GM18951 (cell line): ENCODE measurements at regions not wholly inside any gene's neighbourhood (a gene's known extent, or its start where the extent isn't known, plus 50 kb on each side); places are given as distances from the start of the nearest gene placed in this dataset.
"Not testable (repeated sequence)": the region's sequence is repeated elsewhere in the genome, so short reads cannot be mapped to it uniquely, and the experiment has no call there.

Experiments
- POLR2A ChIP-seq: IDR thresholded peaks from 4 replicates; pipeline ENCODE4 v1.6.1; 2011; ENCODE audit warnings: mild to moderate bottlenecking; ENCODE audit not compliant: insufficient read length, insufficient read depth; ENCODE audit errors: extremely low read depth
- in situ Hi-C: fragments of 300-500 bp; cut with MboI; formaldehyde crosslinking; loops from one replicate; pipeline ENCODE4 v1.12.0; 2022; ENCODE audit warnings: low sequenced_read_pairs, mixed read lengths, inconsistent platforms; ENCODE audit not compliant: unreplicated experiment

DNA sequence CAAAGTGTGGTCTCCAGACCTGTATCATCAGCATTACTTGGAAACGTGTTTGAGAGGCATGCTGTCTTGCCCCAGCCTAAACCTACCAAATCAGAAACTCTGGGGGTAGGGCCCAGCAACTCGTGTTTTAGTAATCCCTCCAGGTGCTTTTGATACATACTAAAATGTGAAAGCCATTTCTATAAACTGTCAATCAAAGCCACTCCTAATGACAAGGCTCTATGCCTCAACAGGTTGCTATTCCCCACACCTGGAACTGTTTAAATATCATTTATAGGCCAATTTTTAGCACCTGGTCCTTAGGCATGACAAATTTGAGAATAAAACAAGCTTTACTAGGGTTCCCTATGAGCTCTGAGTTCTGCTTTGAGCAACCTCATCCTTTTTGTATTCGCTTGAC, 158.7 kb upstream of the NR5A2 start:
- in situ Hi-C loops: no loop called here
- TF ChIP-seq POLR2A: no peak

- TF ChIP-seq POLR2A: no peak
- in situ Hi-C loops: no loop called here
These were observed 152.2 kb upstream of the NR5A2 start for GRCh38 chr1:199875337-199875736.

- in situ Hi-C loops: no loop called here
- TF ChIP-seq POLR2A: no peak
These were observed 151.7 kb upstream of the NR5A2 start for GRCh38 chr1:199875856-199876255.

DNA sequence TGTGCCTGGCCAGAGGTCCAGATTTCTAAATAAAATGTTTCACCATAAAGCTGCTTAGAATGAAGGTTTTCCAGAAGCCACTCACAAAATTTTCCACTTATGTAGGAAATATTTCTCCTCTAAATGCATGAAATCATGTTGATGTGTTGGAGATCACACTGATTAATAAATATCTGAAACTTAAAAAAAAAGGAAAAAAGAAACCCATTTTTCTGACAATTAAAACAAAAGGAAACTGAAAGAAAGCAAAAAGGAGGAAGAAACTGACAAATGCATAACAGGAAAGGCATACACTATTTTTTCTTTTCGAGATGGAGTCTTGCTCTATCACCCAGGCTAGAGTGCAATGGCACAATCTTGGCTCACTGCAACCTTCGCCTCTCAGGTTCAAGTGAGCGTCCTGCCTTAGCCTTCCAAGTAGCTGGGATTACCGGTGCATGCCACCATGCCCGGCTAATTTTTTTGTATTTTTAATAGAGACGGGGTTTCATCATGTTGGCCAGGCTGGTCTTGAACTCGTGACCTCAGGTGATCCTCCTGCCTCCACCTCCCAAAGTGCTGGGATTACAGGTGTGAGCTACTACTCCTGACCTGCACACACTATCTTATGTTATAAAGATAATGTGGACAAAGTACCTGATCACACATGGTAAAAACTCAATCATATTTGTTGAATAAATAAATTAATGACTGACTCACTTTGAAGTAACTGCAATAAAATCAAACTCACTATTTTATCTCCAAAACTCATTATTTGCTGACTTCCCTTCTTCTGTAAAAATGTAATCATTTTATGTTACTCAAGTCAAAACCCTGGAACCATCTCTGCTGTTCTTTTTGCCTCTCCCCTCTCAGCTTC, 149.8 kb upstream of the NR5A2 start:
- in situ Hi-C loops: no loop called here
- TF ChIP-seq POLR2A: no peak

- TF ChIP-seq POLR2A: no peak
- in situ Hi-C loops: no loop called here
These were observed 148.7 kb upstream of the NR5A2 start for GRCh38 chr1:199878823-199879222.

DNA sequence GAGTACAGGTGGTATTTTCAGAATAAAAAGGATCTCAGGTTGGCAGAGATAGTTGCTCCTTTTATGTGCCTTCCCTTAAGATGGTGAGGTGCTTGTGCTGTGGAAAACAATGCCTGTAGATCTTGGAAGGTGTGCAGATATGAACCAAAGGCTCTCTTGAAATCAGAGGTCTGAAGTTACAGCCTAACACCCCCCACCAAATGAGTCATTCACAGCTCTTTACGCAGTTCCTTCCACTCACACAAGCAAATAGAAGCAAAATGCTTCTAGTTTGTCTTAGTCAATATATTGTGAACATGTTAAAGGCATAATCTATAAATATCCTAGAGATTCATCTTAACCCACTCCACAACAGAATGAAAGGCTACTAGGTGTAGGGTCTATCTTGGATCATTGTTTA, 128.9 kb upstream of the NR5A2 start:
- in situ Hi-C loops: no loop called here
- TF ChIP-seq POLR2A: no peak

DNA sequence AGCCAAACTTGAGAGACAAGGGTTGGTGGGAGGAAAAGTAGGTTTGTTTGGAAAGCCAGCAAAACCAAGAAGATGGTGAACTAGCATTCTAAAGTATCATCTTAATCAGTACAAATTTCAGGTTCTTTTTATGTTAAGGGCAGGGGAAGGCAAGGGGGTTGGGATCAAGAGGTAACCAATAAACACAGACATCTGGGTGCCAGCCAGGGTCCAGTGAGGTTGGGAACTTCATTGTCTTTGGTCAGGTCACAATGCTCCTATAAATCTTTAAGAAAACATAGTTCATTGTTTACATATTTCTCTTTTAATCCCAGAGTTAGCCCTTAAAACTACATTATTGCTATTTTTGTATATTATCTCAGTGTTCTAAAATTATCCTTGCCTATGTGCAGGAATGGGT, 126.2 kb upstream of the NR5A2 start:
- no peak for TF ChIP-seq POLR2A
- in situ Hi-C loops: no loop called here

GRCh38 chr1:199907361-199907760, 120.1 kb upstream of the NR5A2 start:
- in situ Hi-C loops: no loop called here
- no peak for TF ChIP-seq POLR2A

DNA sequence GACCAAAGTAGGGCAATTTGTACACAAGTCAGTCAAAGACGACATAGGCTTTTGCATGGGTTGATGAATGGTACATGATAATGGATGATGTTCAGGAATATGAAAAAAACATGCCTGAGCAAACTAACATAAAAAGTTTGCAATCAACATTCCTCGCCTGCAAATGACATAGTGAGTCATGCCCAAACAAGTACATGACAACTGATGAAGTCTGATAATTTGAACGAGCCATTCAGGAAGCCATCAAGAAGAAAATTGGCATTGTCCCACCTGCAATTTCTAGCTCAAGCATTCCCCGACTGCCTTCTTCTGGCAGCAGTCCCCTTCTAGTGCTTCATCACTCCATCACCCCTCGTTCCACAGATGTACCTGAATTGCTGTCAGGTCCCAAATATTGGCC, 118.4 kb upstream of the NR5A2 start:
- no peak for TF ChIP-seq POLR2A
- in situ Hi-C loops: no loop called here

GRCh38 chr1:199913318-199913717, 114.2 kb upstream of the NR5A2 start:
- in situ Hi-C loops: no loop called here
- TF ChIP-seq POLR2A: no peak

GRCh38 chr1:199914546-199914945, 113.0 kb upstream of the NR5A2 start:
- in situ Hi-C loops: no loop called here
- TF ChIP-seq POLR2A: no peak

- no peak for TF ChIP-seq POLR2A
- in situ Hi-C loops: no loop called here
These were observed 109.2 kb upstream of the NR5A2 start for GRCh38 chr1:199918196-199918769.

- TF ChIP-seq POLR2A: no peak
- in situ Hi-C loops: no loop called here
These were observed 106.9 kb upstream of the NR5A2 start for GRCh38 chr1:199920635-199921034.

GRCh38 chr1:199929556-199929955, 98.0 kb upstream of the NR5A2 start:
- no peak for TF ChIP-seq POLR2A
- in situ Hi-C loops: no loop called here

- in situ Hi-C loops: not testable (repeated sequence)
These were observed 97.4 kb upstream of the NR5A2 start for GRCh38 chr1:199930067-199930466.
